ENCODE measurements at regions not wholly inside any gene's neighbourhood (a gene's known extent, or its start where the extent isn't known, plus 50 kb on each side); places are given as distances from the start of the nearest gene placed in this dataset.
A peak's percentile ranks its signal among the peaks of the same experiment; 100 is the strongest.

- Mint-ChIP-seq H3K27ac (no peak overlapping the region), H3K9me3 (no peaks in the 10 kb centered on the region), H3K27me3 (ENCODE audit: insufficient read depth, low read depth, poor library complexity) (peaks cover 2% of the 10 kb centered on the region), H3K4me1 (peaks cover 42% of the 10 kb centered on the region), H3K36me3 (ENCODE audit: low read depth) (no peaks in the 10 kb centered on the region), H3K4me3 (no peak overlapping the region)
- Histone ChIP-seq H3K27ac (ENCODE audit: low read depth) (peak overlapping the region; percentile 52; the same call in 1 of the 2 replicates), H3K27me3 (ENCODE audit: insufficient read depth) (no peaks in the 10 kb centered on the region), H4K20me1 (replicated peaks; ENCODE audit: insufficient read depth) (no peaks in the 10 kb centered on the region), H3F3A (replicated peaks; ENCODE audit: low read depth) (no peaks in the 10 kb centered on the region), H3K36me3 (ENCODE audit: insufficient read depth) (no peaks in the 10 kb centered on the region), H3K9me2 (ENCODE audit: insufficient read depth) (peaks cover 17% of the 10 kb centered on the region), H3K4me1 (ENCODE audit: insufficient read depth) (peaks cover 38% of the 10 kb centered on the region), H2AFZ (peak overlapping the region; percentile 84), H3K4me3 (no peak overlapping the region), H3K79me2 (replicated peaks; ENCODE audit: insufficient read depth) (no peaks in the 10 kb centered on the region), H3K4me2 (no peak overlapping the region)
- ATAC-seq (peak; percentile 66), DNase-seq (ENCODE audit: low spot score) (peak; percentile 41)
- TF ChIP-seq CREB1 (CRISPR knock-in tag; IDR thresholded peaks at IDR 0.05; ENCODE audit: low read depth), result no peak
- TF ChIP-seq STAT1 (IDR thresholded peaks at IDR 0.05; ENCODE audit: unreplicated experiment), result no peak
- no peak for TF ChIP-seq REST (IDR thresholded peaks at IDR 0.05; ENCODE audit: unreplicated experiment)
These were observed 465.9 kb upstream of the BTBD3 start for GRCh38 chr20:11451793-11452291.

DNA sequence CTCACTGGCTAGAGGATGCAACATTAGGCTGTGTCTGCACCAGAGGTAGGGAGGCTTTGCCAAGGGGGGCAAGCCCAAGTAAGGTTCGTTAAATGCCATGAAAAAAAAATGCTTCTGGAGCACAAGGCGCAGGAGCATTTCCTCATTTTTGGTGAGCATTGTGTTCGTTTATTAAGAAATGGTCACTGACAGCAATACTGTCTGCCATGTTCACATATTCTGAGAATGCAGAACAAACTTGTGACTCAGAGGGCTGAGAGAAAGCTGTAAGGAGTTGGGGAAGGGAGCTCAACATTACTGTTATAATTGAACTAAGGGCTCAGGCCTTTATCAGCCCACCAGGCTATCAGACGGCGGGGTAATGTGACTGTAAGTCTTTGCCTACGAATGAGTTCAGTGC is 465.4 kb upstream of the BTBD3 start:
- Mint-ChIP-seq H3K4me3 (no peak overlapping the region), H3K27me3 (ENCODE audit: insufficient read depth, low read depth, poor library complexity) (peaks cover 2% of the 10 kb centered on the region), H3K27ac (no peak overlapping the region), H3K36me3 (ENCODE audit: low read depth) (no peaks in the 10 kb centered on the region), H3K9me3 (no peaks in the 10 kb centered on the region), H3K4me1 (peaks cover 38% of the 10 kb centered on the region)
- Histone ChIP-seq H3K4me3 (no peak overlapping the region), H3K4me2 (no peak overlapping the region), H3K9me2 (ENCODE audit: insufficient read depth) (peaks cover 17% of the 10 kb centered on the region), H3K4me1 (ENCODE audit: insufficient read depth) (peaks cover 36% of the 10 kb centered on the region), H3K27me3 (ENCODE audit: insufficient read depth) (no peaks in the 10 kb centered on the region), H3K79me2 (replicated peaks; ENCODE audit: insufficient read depth) (no peaks in the 10 kb centered on the region), H4K20me1 (replicated peaks; ENCODE audit: insufficient read depth) (no peaks in the 10 kb centered on the region), H2AFZ (peak overlapping the region; percentile 84), H3K27ac (ENCODE audit: low read depth) (peak overlapping the region; percentile 52), H3F3A (replicated peaks; ENCODE audit: low read depth) (no peaks in the 10 kb centered on the region), H3K36me3 (ENCODE audit: insufficient read depth) (no peaks in the 10 kb centered on the region)
- TF ChIP-seq NANOG (IDR thresholded peaks at IDR 0.05; ENCODE audit: borderline replicate concordance) (no peak), ZNF114 (CRISPR knock-in tag; IDR thresholded peaks at IDR 0.05) (no peak), ZNF331 (CRISPR knock-in tag; IDR thresholded peaks at IDR 0.05; ENCODE audit: low read depth) (no peak), CREB1 (CRISPR knock-in tag; IDR thresholded peaks at IDR 0.05; ENCODE audit: low read depth) (no peak), EZH2 (IDR thresholded peaks at IDR 0.05; ENCODE audit: low read depth, unreplicated experiment) (no peak), JUNB (IDR thresholded peaks at IDR 0.05; ENCODE audit: unreplicated experiment) (no peak), POLR2AphosphoS5 (IDR thresholded peaks at IDR 0.05; ENCODE audit: low read depth) (no peak)
- DNase-seq (ENCODE audit: low spot score) (no peak), ATAC-seq (no peak; the same call in 2 of the 3 replicates)

All from GM23338 (cell line).